GM04503 (cell line): ENCODE measurements at regions not wholly inside any gene's neighbourhood (a gene's known extent, or its start where the extent isn't known, plus 50 kb on each side); places are given as distances from the start of the nearest gene placed in this dataset.
"Not testable (repeated sequence)": the region's sequence is repeated elsewhere in the genome, so short reads cannot be mapped to it uniquely, and the experiment has no call there.

Source experiments
- DNase-seq: peaks from one replicate; pipeline ENCODE4 v3.0.0-alpha.2; 2012; ENCODE audit warnings: low read depth

- peak; percentile 44 for DNase-seq
Measured at GRCh38 chr10:44567471-44567870, 182.6 kb upstream of the CXCL12 start.

GRCh38 chr10:44569193-44570091 is 184.5 kb upstream of the CXCL12 start:
- DNase-seq = peak; percentile 94

- DNase-seq = peak; percentile 27
Measured at GRCh38 chr10:44571701-44572100, 186.8 kb upstream of the CXCL12 start.

GRCh38 chr10:44572146-44572545 is 187.2 kb upstream of the CXCL12 start:
- DNase-seq = no peak

GRCh38 chr10:44573821-44574220 is 188.9 kb upstream of the CXCL12 start:
- no peak for DNase-seq

GRCh38 chr10:44574596-44575480 is 189.9 kb upstream of the CXCL12 start:
- no peak for DNase-seq

- DNase-seq = no peak
Measured at GRCh38 chr10:44575601-44576380, 190.9 kb upstream of the CXCL12 start.

GRCh38 chr10:44576702-44577191 is 191.8 kb upstream of the CXCL12 start:
- DNase-seq = peak; percentile 31

- DNase-seq = no peak
Measured at GRCh38 chr10:44577533-44577932, 192.6 kb upstream of the CXCL12 start.

- DNase-seq = no peak
Measured at GRCh38 chr10:44578271-44578670, 193.4 kb upstream of the CXCL12 start.

- DNase-seq = not testable (repeated sequence)
Measured at GRCh38 chr10:44578963-44579362, 194.1 kb upstream of the CXCL12 start.

- peak; percentile 34 for DNase-seq
Measured at GRCh38 chr10:44581996-44582395, 197.1 kb upstream of the CXCL12 start.

GRCh38 chr10:44587488-44588318 is 202.8 kb upstream of the CXCL12 start:
- no peak for DNase-seq

GRCh38 chr10:44589181-44589943 is 204.5 kb upstream of the CXCL12 start:
- DNase-seq = no peak

GRCh38 chr10:44589944-44590449 is 205.1 kb upstream of the CXCL12 start:
- DNase-seq = no peak

- DNase-seq = no peak
Measured at GRCh38 chr10:44591911-44592310, 207.0 kb upstream of the CXCL12 start.

GRCh38 chr10:44593952-44594351 is 209.1 kb upstream of the CXCL12 start:
- no peak for DNase-seq

- DNase-seq = no peak
Measured at GRCh38 chr10:44607116-44607515, 222.2 kb upstream of the CXCL12 start.

- no peak for DNase-seq
Measured at GRCh38 chr10:44618910-44619309, 234.0 kb upstream of the CXCL12 start.

GRCh38 chr10:44619521-44619920 is 234.6 kb upstream of the CXCL12 start:
- DNase-seq = no peak
